ENCODE measurements at regions not wholly inside any gene's neighbourhood (a gene's known extent, or its start where the extent isn't known, plus 50 kb on each side); places are given as distances from the start of the nearest gene placed in this dataset.
"Not testable (repeated sequence)": the region's sequence is repeated elsewhere in the genome, so short reads cannot be mapped to it uniquely, and the experiment has no call there.

GRCh38 chr20:5492937-5493336, 117.9 kb downstream of the GPCPD1 start:
- H3K36me3 Mint-ChIP-seq (ENCODE audit: insufficient read depth in 2 of 2): no peaks in the 10 kb centered on the region
- no peak for DNase-seq
- no peak overlapping the region for H3K4me3 Mint-ChIP-seq
- no peak overlapping the region for H3K27ac Mint-ChIP-seq
- ATAC-seq (replicated peaks in 1 of 2): no peak
- H3K9me3 Mint-ChIP-seq: no peaks in the 10 kb centered on the region
- H3K4me1 Mint-ChIP-seq (ENCODE audit: low read depth): peaks cover 8% of the 10 kb centered on the region
- H3K27me3 Mint-ChIP-seq (ENCODE audit: low read depth): peaks cover 9% of the 10 kb centered on the region

- ATAC-seq (replicated peaks in 1 of 2): no peak
- DNase-seq: no peak
- peaks cover 21% of the 10 kb centered on the region for H3K27me3 Mint-ChIP-seq (ENCODE audit: low read depth)
- no peaks in the 10 kb centered on the region for H3K9me3 Mint-ChIP-seq
- no peaks in the 10 kb centered on the region for H3K36me3 Mint-ChIP-seq (ENCODE audit: insufficient read depth in 2 of 2)
- H3K27ac Mint-ChIP-seq: no peak overlapping the region
- no peak overlapping the region for H3K4me3 Mint-ChIP-seq
- H3K4me1 Mint-ChIP-seq (ENCODE audit: low read depth): peaks cover 20% of the 10 kb centered on the region
Observed at GRCh38 chr20:5491455-5491854, 119.4 kb downstream of the GPCPD1 start.

- H3K9me3 Mint-ChIP-seq: no peaks in the 10 kb centered on the region
- H3K27ac Mint-ChIP-seq: no peak overlapping the region
- DNase-seq: no peak
- no peak overlapping the region for H3K4me3 Mint-ChIP-seq
- ATAC-seq (replicated peaks in 1 of 2): no peak
- peaks cover 28% of the 10 kb centered on the region for H3K4me1 Mint-ChIP-seq (ENCODE audit: low read depth)
- H3K27me3 Mint-ChIP-seq (ENCODE audit: low read depth): peaks cover 21% of the 10 kb centered on the region
- no peaks in the 10 kb centered on the region for H3K36me3 Mint-ChIP-seq (ENCODE audit: insufficient read depth in 2 of 2)
Observed at GRCh38 chr20:5489601-5490000, 121.2 kb downstream of the GPCPD1 start.

DNA sequence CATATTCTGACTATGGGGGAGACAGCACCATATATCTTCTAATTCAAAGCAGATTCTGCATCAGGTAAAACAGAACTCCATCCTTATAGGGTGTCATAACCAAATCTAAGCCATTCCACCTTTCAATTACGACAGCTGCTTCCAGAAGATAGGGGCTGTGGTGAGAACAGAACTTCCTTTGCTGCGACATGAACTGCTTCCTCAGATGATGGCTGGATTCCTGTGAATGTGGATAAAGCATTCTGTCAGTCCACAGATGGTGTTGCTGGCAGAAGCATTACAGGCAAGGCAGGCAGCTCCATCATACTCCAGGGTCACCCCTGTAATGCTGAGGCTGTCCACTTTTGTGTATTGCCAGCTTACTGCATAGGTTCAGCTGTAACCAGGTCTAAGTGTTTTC, 122.0 kb downstream of the GPCPD1 start:
- Mint-ChIP-seq H3K4me3 (no peak overlapping the region), H3K4me1 (ENCODE audit: low read depth) (peaks cover 28% of the 10 kb centered on the region), H3K9me3 (no peaks in the 10 kb centered on the region), H3K27me3 (ENCODE audit: low read depth) (peaks cover 21% of the 10 kb centered on the region), H3K36me3 (ENCODE audit: insufficient read depth in 2 of 2) (no peaks in the 10 kb centered on the region), H3K27ac (no peak overlapping the region)
- ATAC-seq (replicated peaks in 1 of 2) (no peak), DNase-seq (no peak)

GRCh38 chr20:5486377-5487054, 124.3 kb downstream of the GPCPD1 start:
- peak in 1 of 2 donors; percentile 9 for DNase-seq
- peaks cover 28% of the 10 kb centered on the region for H3K4me1 Mint-ChIP-seq (ENCODE audit: low read depth)
- peak overlapping the region; percentile 46 to 56 for H3K4me3 Mint-ChIP-seq
- no peaks in the 10 kb centered on the region for H3K9me3 Mint-ChIP-seq
- ATAC-seq (replicated peaks in 1 of 2): peak; percentile 51 to 62
- H3K27me3 Mint-ChIP-seq (ENCODE audit: low read depth): peaks cover 26% of the 10 kb centered on the region
- no peaks in the 10 kb centered on the region for H3K36me3 Mint-ChIP-seq (ENCODE audit: insufficient read depth in 2 of 2)
- no peak overlapping the region for H3K27ac Mint-ChIP-seq

- peaks cover 26% of the 10 kb centered on the region for H3K27me3 Mint-ChIP-seq (ENCODE audit: low read depth)
- H3K4me3 Mint-ChIP-seq: no peak overlapping the region
- H3K27ac Mint-ChIP-seq: no peak overlapping the region
- H3K4me1 Mint-ChIP-seq (ENCODE audit: low read depth): peaks cover 20% of the 10 kb centered on the region
- ATAC-seq (replicated peaks in 1 of 2): no peak
- no peaks in the 10 kb centered on the region for H3K9me3 Mint-ChIP-seq
- H3K36me3 Mint-ChIP-seq (ENCODE audit: insufficient read depth in 2 of 2): no peaks in the 10 kb centered on the region
- no peak for DNase-seq
Observed at GRCh38 chr20:5484926-5485325, 125.9 kb downstream of the GPCPD1 start.

DNA sequence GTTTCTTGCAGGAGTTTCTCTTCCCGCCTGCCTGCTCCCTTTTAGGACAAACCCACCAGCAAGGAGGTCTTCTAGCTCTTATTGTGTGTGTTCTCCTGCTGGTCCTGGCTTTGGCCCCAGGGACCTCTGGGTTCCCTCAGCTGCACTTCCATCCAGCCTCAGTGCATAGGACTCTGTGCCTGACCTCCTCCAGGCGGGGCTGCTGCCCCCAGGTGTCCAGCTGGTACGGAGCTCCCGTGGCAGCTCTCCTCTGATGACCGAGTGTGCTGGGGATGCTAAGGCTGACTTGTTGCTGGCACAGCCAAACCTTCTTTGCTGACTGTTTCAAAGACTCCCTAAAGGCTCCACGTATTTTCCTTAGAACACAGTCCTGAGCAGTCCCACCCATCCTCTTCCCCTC, 126.5 kb downstream of the GPCPD1 start:
- H3K36me3 Mint-ChIP-seq (ENCODE audit: insufficient read depth in 2 of 2): no peaks in the 10 kb centered on the region
- DNase-seq (no peak), ATAC-seq (replicated peaks in 1 of 2) (no peak)
- no peaks in the 10 kb centered on the region for H3K9me3 Mint-ChIP-seq
- H3K27me3 Mint-ChIP-seq (ENCODE audit: low read depth): peaks cover 26% of the 10 kb centered on the region
- H3K4me3 Mint-ChIP-seq: no peak overlapping the region
- H3K4me1 Mint-ChIP-seq (ENCODE audit: low read depth): peaks cover 20% of the 10 kb centered on the region
- no peak overlapping the region for H3K27ac Mint-ChIP-seq

GRCh38 chr20:5482791-5483190, 128.0 kb downstream of the GPCPD1 start:
- H3K4me1 Mint-ChIP-seq (ENCODE audit: low read depth): peaks cover 20% of the 10 kb centered on the region
- ATAC-seq (replicated peaks in 1 of 2) (no peak), DNase-seq (no peak)
- H3K27ac Mint-ChIP-seq: no peak overlapping the region
- H3K27me3 Mint-ChIP-seq (ENCODE audit: low read depth): peaks cover 15% of the 10 kb centered on the region
- no peaks in the 10 kb centered on the region for H3K36me3 Mint-ChIP-seq (ENCODE audit: insufficient read depth in 2 of 2)
- H3K4me3 Mint-ChIP-seq: no peak overlapping the region
- H3K9me3 Mint-ChIP-seq: no peaks in the 10 kb centered on the region

- Mint-ChIP-seq H3K9me3 (no peaks in the 10 kb centered on the region), H3K4me3 (no peak overlapping the region), H3K4me1 (ENCODE audit: low read depth) (peaks cover 17% of the 10 kb centered on the region), H3K36me3 (ENCODE audit: insufficient read depth in 2 of 2) (no peaks in the 10 kb centered on the region), H3K27me3 (ENCODE audit: low read depth) (peaks cover 6% of the 10 kb centered on the region), H3K27ac (no peak overlapping the region)
- ATAC-seq (replicated peaks in 1 of 2) (no peak), DNase-seq (no peak)
Observed at GRCh38 chr20:5481872-5482271, 128.9 kb downstream of the GPCPD1 start.

DNA sequence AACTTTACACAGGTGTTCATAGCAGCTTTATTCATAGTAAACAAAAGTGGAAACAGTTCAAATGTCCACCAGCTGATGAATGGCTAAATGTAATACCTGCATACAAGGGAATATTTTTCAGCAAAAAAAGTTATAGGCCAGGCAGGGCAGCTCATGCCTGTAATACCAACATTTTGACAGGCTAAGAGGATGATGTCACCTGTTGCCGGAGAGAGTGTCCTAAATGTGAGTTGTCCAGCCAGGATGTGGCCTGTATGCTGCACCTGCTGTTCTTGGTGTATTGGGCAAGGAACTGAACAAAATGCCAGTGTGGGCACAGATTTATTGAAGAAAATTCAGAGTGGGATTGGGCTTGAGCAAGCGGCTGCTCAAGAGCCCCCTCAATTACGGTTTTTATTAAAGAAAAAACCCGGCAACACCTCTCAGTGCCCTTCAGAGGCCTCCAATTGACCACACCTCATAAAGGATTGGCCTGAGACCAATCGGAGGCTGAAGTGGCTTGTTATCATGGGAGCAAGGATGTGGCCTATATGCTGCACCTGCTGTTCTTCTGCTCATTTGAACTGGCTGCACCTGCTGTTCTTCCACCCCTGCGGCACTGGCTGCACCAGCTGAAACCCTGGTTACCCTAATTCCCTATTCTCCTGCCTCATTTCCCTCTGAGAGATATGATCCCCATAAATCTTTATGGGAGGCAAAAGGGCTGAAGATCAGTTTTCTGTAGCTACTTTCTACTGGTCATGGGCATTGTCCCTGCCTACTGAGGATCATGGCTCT, 129.8 kb downstream of the GPCPD1 start:
- ATAC-seq (replicated peaks in 1 of 2) (no peak), DNase-seq (no peak)
- Mint-ChIP-seq H3K4me3 (no peak overlapping the region), H3K27ac (no peak overlapping the region), H3K36me3 (ENCODE audit: insufficient read depth in 2 of 2) (no peaks in the 10 kb centered on the region), H3K27me3 (ENCODE audit: low read depth) (peaks cover 5% of the 10 kb centered on the region), H3K4me1 (ENCODE audit: low read depth) (peaks cover 9% of the 10 kb centered on the region), H3K9me3 (no peaks in the 10 kb centered on the region)

- no peak overlapping the region for H3K4me3 Mint-ChIP-seq
- H3K9me3 Mint-ChIP-seq: no peaks in the 10 kb centered on the region
- DNase-seq (no peak), ATAC-seq (replicated peaks in 1 of 2) (no peak)
- peaks cover 5% of the 10 kb centered on the region for H3K4me1 Mint-ChIP-seq (ENCODE audit: low read depth)
- H3K36me3 Mint-ChIP-seq (ENCODE audit: insufficient read depth in 2 of 2): no peaks in the 10 kb centered on the region
- H3K27me3 Mint-ChIP-seq (ENCODE audit: low read depth): no peaks in the 10 kb centered on the region
- H3K27ac Mint-ChIP-seq: no peak overlapping the region
Observed at GRCh38 chr20:5474646-5475550, 135.9 kb downstream of the GPCPD1 start.

DNA sequence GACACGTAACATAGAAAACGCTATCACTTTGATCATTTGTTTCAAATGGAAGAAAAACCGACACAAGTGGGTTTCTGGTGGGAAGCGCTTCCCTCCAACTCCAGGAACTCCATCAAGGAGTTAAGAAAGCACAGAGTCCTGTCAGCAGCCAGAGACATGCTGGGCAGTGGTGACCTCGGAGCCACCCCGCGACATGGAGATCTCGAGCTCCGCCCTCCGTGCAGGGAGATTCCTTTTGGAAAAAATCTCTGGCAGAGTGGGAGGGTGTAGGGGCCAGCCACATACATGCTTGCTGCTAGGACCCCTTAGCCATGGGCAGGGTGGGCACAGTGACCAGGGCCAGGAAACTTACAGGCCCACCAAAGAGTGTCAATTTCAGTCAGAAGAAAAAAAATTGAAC, 138.9 kb downstream of the GPCPD1 start:
- H3K27ac Mint-ChIP-seq; H3K9me3 Mint-ChIP-seq; H3K4me1 Mint-ChIP-seq (ENCODE audit: low read depth); ATAC-seq (replicated peaks in 1 of 2); H3K36me3 Mint-ChIP-seq (ENCODE audit: insufficient read depth in 2 of 2); H3K27me3 Mint-ChIP-seq (ENCODE audit: low read depth); H3K4me3 Mint-ChIP-seq; DNase-seq: not testable (repeated sequence)

DNA sequence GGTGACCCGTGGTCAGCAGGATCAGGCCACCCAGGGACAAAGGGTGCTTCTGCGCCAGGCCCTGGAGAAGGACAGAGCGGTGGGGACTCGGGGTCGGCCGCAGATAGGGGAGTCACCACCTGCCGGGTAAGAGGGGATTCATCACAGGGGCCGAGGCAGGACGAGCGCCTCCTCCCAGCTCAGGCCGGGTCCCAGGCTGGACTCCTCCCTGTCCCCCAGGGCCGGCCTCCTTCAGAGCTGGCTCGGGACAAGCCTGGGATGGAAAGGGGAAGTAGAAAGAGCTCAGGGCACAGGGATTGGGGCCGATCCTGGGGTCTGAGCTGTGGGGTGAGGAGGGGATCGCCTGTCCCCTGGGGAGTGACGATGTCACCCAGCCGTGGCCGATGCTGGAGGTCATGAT, 139.4 kb downstream of the GPCPD1 start:
- no peak for ATAC-seq (replicated peaks in 1 of 2)
- Mint-ChIP-seq H3K36me3 (ENCODE audit: insufficient read depth in 2 of 2) (no peaks in the 10 kb centered on the region), H3K4me3 (no peak overlapping the region), H3K27ac (no peak overlapping the region), H3K9me3 (no peaks in the 10 kb centered on the region), H3K27me3 (ENCODE audit: low read depth) (peaks cover 6% of the 10 kb centered on the region), H3K4me1 (ENCODE audit: low read depth) (no peaks in the 10 kb centered on the region)
- DNase-seq: no peak

All from activated T-cell treated with anti-CD3 and anti-CD28 coated beads, Interleukin-2, amount 50 U/mL, for 72 hours (primary cell).